H1 (cell line): ENCODE measurements at regions not wholly inside any gene's neighbourhood (a gene's known extent, or its start where the extent isn't known, plus 50 kb on each side); places are given as distances from the start of the nearest gene placed in this dataset.

Source experiments
- HDAC2 ChIP-seq, 2 experiments: fragments of 300-600 bp in 1 of 2; sonication (generic) in 1 of 2; IDR thresholded peaks; 2 replicates each; pipeline ENCODE4 v1.6.1; 2011 to 2012; ENCODE audit warnings: low read depth in 2 of 2, low read length in 2 of 2, mild to moderate bottlenecking in 2 of 2, moderate library complexity in 2 of 2, borderline replicate concordance in 1 of 2, inconsistent platforms in 1 of 2
- TF ChIP-seq, protein P1 (sequence below): fragments of 300-600 bp; sonication (generic); IDR thresholded peaks from 2 replicates; pipeline ENCODE4 v1.7.1; 2012; ENCODE audit warnings: low read length, moderate library complexity, mild to moderate bottlenecking, inconsistent platforms; ENCODE audit not compliant: insufficient replicate concordance

GRCh38 chr17:53748159-53748820 is 74.4 kb upstream of the KIF2B start (continued):
- TF ChIP-seq, protein P1, sequence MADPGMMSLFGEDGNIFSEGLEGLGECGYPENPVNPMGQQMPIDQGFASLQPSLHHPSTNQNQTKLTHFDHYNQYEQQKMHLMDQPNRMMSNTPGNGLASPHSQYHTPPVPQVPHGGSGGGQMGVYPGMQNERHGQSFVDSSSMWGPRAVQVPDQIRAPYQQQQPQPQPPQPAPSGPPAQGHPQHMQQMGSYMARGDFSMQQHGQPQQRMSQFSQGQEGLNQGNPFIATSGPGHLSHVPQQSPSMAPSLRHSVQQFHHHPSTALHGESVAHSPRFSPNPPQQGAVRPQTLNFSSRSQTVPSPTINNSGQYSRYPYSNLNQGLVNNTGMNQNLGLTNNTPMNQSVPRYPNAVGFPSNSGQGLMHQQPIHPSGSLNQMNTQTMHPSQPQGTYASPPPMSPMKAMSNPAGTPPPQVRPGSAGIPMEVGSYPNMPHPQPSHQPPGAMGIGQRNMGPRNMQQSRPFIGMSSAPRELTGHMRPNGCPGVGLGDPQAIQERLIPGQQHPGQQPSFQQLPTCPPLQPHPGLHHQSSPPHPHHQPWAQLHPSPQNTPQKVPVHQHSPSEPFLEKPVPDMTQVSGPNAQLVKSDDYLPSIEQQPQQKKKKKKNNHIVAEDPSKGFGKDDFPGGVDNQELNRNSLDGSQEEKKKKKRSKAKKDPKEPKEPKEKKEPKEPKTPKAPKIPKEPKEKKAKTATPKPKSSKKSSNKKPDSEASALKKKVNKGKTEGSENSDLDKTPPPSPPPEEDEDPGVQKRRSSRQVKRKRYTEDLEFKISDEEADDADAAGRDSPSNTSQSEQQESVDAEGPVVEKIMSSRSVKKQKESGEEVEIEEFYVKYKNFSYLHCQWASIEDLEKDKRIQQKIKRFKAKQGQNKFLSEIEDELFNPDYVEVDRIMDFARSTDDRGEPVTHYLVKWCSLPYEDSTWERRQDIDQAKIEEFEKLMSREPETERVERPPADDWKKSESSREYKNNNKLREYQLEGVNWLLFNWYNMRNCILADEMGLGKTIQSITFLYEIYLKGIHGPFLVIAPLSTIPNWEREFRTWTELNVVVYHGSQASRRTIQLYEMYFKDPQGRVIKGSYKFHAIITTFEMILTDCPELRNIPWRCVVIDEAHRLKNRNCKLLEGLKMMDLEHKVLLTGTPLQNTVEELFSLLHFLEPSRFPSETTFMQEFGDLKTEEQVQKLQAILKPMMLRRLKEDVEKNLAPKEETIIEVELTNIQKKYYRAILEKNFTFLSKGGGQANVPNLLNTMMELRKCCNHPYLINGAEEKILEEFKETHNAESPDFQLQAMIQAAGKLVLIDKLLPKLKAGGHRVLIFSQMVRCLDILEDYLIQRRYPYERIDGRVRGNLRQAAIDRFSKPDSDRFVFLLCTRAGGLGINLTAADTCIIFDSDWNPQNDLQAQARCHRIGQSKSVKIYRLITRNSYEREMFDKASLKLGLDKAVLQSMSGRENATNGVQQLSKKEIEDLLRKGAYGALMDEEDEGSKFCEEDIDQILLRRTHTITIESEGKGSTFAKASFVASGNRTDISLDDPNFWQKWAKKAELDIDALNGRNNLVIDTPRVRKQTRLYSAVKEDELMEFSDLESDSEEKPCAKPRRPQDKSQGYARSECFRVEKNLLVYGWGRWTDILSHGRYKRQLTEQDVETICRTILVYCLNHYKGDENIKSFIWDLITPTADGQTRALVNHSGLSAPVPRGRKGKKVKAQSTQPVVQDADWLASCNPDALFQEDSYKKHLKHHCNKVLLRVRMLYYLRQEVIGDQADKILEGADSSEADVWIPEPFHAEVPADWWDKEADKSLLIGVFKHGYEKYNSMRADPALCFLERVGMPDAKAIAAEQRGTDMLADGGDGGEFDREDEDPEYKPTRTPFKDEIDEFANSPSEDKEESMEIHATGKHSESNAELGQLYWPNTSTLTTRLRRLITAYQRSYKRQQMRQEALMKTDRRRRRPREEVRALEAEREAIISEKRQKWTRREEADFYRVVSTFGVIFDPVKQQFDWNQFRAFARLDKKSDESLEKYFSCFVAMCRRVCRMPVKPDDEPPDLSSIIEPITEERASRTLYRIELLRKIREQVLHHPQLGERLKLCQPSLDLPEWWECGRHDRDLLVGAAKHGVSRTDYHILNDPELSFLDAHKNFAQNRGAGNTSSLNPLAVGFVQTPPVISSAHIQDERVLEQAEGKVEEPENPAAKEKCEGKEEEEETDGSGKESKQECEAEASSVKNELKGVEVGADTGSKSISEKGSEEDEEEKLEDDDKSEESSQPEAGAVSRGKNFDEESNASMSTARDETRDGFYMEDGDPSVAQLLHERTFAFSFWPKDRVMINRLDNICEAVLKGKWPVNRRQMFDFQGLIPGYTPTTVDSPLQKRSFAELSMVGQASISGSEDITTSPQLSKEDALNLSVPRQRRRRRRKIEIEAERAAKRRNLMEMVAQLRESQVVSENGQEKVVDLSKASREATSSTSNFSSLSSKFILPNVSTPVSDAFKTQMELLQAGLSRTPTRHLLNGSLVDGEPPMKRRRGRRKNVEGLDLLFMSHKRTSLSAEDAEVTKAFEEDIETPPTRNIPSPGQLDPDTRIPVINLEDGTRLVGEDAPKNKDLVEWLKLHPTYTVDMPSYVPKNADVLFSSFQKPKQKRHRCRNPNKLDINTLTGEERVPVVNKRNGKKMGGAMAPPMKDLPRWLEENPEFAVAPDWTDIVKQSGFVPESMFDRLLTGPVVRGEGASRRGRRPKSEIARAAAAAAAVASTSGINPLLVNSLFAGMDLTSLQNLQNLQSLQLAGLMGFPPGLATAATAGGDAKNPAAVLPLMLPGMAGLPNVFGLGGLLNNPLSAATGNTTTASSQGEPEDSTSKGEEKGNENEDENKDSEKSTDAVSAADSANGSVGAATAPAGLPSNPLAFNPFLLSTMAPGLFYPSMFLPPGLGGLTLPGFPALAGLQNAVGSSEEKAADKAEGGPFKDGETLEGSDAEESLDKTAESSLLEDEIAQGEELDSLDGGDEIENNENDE = peak; percentile 52
- peak in 1 of 2 experiments; percentile 93; a peak in 1 of 4 replicates for TF ChIP-seq HDAC2 (IDR thresholded peaks at IDR 0.05; ENCODE audit: borderline replicate concordance in 1 of 2, low read depth in 2 of 2, low read length in 2 of 2)
- TF ChIP-seq, all 59 proteins: peak for 4; not testable (repeated sequence) for 55
